OCI-LY7 (cell line): ENCODE measurements at regions not wholly inside any gene's neighbourhood (a gene's known extent, or its start where the extent isn't known, plus 50 kb on each side); places are given as distances from the start of the nearest gene placed in this dataset.

Source experiments
- EZH2phosphoT487 ChIP-seq: fragments of 200-600 bp; sonication (generic); IDR thresholded peaks from 2 replicates; pipeline ENCODE4 v1.6.1; 2018; ENCODE audit warnings: low read depth, borderline replicate concordance, mild to moderate bottlenecking, mixed run types, antibody characterized with exemption, low read length, moderate library complexity, mixed read lengths
- TF ChIP-seq, protein P1 (sequence below): fragments of 200-600 bp; sonication (generic); conservative IDR thresholded peaks from 2 replicates; pipeline ENCODE4 v1.5.1; 2014; ENCODE audit warnings: mild to moderate bottlenecking, antibody characterized with exemption, low read length, moderate library complexity, mixed read lengths

- TF ChIP-seq, protein P1, sequence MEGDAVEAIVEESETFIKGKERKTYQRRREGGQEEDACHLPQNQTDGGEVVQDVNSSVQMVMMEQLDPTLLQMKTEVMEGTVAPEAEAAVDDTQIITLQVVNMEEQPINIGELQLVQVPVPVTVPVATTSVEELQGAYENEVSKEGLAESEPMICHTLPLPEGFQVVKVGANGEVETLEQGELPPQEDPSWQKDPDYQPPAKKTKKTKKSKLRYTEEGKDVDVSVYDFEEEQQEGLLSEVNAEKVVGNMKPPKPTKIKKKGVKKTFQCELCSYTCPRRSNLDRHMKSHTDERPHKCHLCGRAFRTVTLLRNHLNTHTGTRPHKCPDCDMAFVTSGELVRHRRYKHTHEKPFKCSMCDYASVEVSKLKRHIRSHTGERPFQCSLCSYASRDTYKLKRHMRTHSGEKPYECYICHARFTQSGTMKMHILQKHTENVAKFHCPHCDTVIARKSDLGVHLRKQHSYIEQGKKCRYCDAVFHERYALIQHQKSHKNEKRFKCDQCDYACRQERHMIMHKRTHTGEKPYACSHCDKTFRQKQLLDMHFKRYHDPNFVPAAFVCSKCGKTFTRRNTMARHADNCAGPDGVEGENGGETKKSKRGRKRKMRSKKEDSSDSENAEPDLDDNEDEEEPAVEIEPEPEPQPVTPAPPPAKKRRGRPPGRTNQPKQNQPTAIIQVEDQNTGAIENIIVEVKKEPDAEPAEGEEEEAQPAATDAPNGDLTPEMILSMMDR, result no peak
- no peak for TF ChIP-seq EZH2phosphoT487
These were observed 188.8 kb upstream of the NRP1 start for GRCh38 chr10:33523236-33523792.
